Spleen (tissue), 11 donors: ENCODE measurements at regions not wholly inside any gene's neighbourhood (a gene's known extent, or its start where the extent isn't known, plus 50 kb on each side); places are given as distances from the start of the nearest gene placed in this dataset.

Experiments used
- DNase-seq: peaks from one replicate; pipeline ENCODE4 v3.0.0-alpha.2; 2020
- H3K27ac ChIP-seq, 8 donors: fragments of 200-600 bp; sonication (generic) in 7 of 8; 1 replicate in 4 of 8; 2 replicates in 4 of 8; pipeline versions ENCODE4 v1.5.0 to v1.8.0; 2016 to 2021; ENCODE audit warnings: inconsistent platforms in 4 of 8, mild to moderate bottlenecking in 4 of 8, moderate library complexity in 1 of 8
- H3K27me3 ChIP-seq, 7 donors: fragments of 200-600 bp; sonication (generic) in 6 of 7; replicated peaks in 1 of 7; 1 replicate in 4 of 7; 2 replicates in 3 of 7; pipeline versions ENCODE4 v1.5.0 to v1.8.0; 2016 to 2021; ENCODE audit warnings: inconsistent platforms in 3 of 7, mild to moderate bottlenecking in 1 of 7
- H3K36me3 ChIP-seq, 6 donors: fragments of 200-600 bp; sonication (generic) in 5 of 6; 1 replicate in 4 of 6; 2 replicates in 2 of 6; pipeline versions ENCODE4 v1.5.0 to v1.8.0; 2016 to 2021; ENCODE audit warnings: inconsistent platforms in 2 of 6
- H3K4me1 ChIP-seq, 6 donors: fragments of 200-600 bp; sonication (generic) in 5 of 6; 1 replicate in 3 of 6; 2 replicates in 3 of 6; pipeline versions ENCODE4 v1.5.0 to v1.8.0; 2016 to 2021; ENCODE audit warnings: inconsistent platforms in 3 of 6
- H3K4me3 ChIP-seq, 8 donors: fragments of 200-600 bp; sonication (generic) in 7 of 8; 1 replicate in 4 of 8; 2 replicates in 4 of 8; pipeline versions ENCODE4 v1.5.0 to v1.8.0; 2016 to 2021; ENCODE audit warnings: inconsistent platforms in 4 of 8, mild to moderate bottlenecking in 4 of 8, moderate library complexity in 2 of 8
- H3K9me3 ChIP-seq, 8 donors: fragments of 200-600 bp; sonication (generic) in 7 of 8; 1 replicate in 4 of 8; 2 replicates in 4 of 8; pipeline versions ENCODE4 v1.5.0 to v1.8.0; 2016 to 2021; ENCODE audit warnings: inconsistent platforms in 4 of 8
- POLR2A ChIP-seq, 3 donors: fragments of 450-650 bp; IDR thresholded peaks; one replicate each; pipeline ENCODE4 v1.5.1; 2017; ENCODE audit warnings: antibody characterized with exemption in 3 of 3, mild to moderate bottlenecking in 1 of 3
- POLR2AphosphoS5 ChIP-seq, 3 donors: sonication (generic); formaldehyde crosslinking; IDR thresholded peaks; one replicate each; pipeline ENCODE4 v1.5.1; 2017; ENCODE audit warnings: antibody characterized with exemption in 3 of 3
- WGBS, 5 donors: extraction: QIAGEN DNeasy Blood & Tissue Kit in 3 of 5; methylation state at CpG; one replicate each; pipeline versions ENCODE4 v1.1.5 to v1.1.7; 2013 to 2018; 5-methylcytosine and 5-hydroxymethylcytosine counted together
- intact Hi-C: fragments of 100-400 bp; cut with DNase I; formaldehyde crosslinking; loops from one replicate; pipeline ENCODE4 v1.15.0; 2023; ENCODE audit warnings: low total_unique reads
- TF ChIP-seq, protein P1 (sequence below), 11 experiments: fragments of 200-600 bp in 7 of 11; fragments of 450-650 bp in 4 of 11; sonication (generic) in 4 of 11; IDR thresholded peaks in 8 of 11; conservative IDR thresholded peaks in 3 of 11; 1 replicate in 7 of 11; 2 replicates in 4 of 11; pipeline versions ENCODE4 v1.4.0 to v1.8.0; 2016 to 2021; ENCODE audit warnings: antibody characterized with exemption in 11 of 11, inconsistent platforms in 4 of 11, mild to moderate bottlenecking in 1 of 11
- donor health status: healthy with polysubstance abuse.
- donor health status: DM: no; HTN: no; CAD: no; lungs with moderate emphysema.
- donor health status: DM: no; HTN: no; CAD: no.
- donor health status: Bipolar disorder and iron deficiency.
- donor health status: healthy.
- donor health status: DM: no; HTN: no; CAD: no.
- donor health status: DM: yes; HTN: yes; CAD: no.

DNA sequence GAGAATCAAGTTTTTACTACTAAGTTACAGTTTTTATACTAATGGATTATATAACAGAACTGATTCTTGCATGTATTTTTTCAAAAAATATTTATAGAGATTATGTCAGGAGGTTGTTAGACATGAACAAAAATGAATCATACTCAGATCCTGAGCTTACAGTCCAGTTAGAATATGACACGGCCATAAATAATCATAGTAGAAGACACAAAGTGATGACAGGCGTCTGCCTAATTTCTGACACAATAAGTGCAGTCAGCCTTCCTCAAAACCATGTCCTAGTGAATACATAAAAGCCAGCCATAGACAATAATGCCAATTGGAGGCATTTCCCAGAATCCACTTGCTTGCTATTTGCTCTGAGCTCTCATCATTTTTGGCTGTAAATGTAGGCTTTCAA is 81.7 kb upstream of the POU1F1 start:
- Histone ChIP-seq H3K9me3 (no peaks in the 10 kb centered on the region), H3K27me3 (no peaks in the 10 kb centered on the region), H3K36me3 (no peaks in the 10 kb centered on the region), H3K4me1 (no peaks in the 10 kb centered on the region), H3K4me3 (no peak overlapping the region), H3K27ac (no peak overlapping the region)
- intact Hi-C loops = no loop called here
- no peak for DNase-seq
- WGBS, 5 donors = 76 to 91% (median 80%) methylated on average over 2 of the region's 2 CpGs
- TF ChIP-seq POLR2A (IDR thresholded peaks at IDR 0.05) = no peak
- TF ChIP-seq POLR2AphosphoS5 (IDR thresholded peaks at IDR 0.05) = no peak
- TF ChIP-seq, protein P1, sequence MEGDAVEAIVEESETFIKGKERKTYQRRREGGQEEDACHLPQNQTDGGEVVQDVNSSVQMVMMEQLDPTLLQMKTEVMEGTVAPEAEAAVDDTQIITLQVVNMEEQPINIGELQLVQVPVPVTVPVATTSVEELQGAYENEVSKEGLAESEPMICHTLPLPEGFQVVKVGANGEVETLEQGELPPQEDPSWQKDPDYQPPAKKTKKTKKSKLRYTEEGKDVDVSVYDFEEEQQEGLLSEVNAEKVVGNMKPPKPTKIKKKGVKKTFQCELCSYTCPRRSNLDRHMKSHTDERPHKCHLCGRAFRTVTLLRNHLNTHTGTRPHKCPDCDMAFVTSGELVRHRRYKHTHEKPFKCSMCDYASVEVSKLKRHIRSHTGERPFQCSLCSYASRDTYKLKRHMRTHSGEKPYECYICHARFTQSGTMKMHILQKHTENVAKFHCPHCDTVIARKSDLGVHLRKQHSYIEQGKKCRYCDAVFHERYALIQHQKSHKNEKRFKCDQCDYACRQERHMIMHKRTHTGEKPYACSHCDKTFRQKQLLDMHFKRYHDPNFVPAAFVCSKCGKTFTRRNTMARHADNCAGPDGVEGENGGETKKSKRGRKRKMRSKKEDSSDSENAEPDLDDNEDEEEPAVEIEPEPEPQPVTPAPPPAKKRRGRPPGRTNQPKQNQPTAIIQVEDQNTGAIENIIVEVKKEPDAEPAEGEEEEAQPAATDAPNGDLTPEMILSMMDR (IDR thresholded peaks at IDR 0.05 in 8 of 11, conservative IDR thresholded peaks at IDR 0.05 in 3 of 11) = no peak

DNA sequence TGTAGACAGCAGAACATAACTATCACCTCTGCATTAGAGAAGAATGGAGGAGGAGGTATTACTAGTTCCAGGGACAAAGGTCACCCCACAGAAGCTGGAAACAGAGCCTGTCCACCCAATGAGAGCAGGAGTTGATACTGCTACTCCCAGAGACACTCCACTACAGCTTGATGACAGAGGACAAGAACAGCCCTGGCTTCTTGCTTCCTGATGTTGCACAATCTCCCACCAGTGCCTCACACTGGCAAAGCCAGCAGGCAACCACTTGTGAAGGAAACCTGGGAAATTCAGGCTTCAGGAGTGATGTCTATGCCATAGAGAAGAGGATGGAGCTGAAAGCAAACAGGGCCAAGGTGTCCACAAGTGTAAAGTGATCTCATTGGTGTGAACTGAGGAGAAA is 78.0 kb upstream of the POU1F1 start:
- Histone ChIP-seq H3K4me3 (no peak overlapping the region), H3K9me3 (no peaks in the 10 kb centered on the region), H3K27me3 (no peaks in the 10 kb centered on the region), H3K27ac (no peak overlapping the region), H3K36me3 (no peaks in the 10 kb centered on the region), H3K4me1 (peaks cover 0 to 6% (median 0%) of the 10 kb centered on the region in 6 donors)
- TF ChIP-seq, protein P1 (IDR thresholded peaks at IDR 0.05 in 8 of 11, conservative IDR thresholded peaks at IDR 0.05 in 3 of 11) = no peak
- TF ChIP-seq POLR2A (IDR thresholded peaks at IDR 0.05) = no peak
- no peak for TF ChIP-seq POLR2AphosphoS5 (IDR thresholded peaks at IDR 0.05)
- DNase-seq = no peak
- intact Hi-C loops = loop anchor here (5.0 kb wide), 1 partner anchor 648 kb away; no protein-coding TSS in a partner anchor

DNA sequence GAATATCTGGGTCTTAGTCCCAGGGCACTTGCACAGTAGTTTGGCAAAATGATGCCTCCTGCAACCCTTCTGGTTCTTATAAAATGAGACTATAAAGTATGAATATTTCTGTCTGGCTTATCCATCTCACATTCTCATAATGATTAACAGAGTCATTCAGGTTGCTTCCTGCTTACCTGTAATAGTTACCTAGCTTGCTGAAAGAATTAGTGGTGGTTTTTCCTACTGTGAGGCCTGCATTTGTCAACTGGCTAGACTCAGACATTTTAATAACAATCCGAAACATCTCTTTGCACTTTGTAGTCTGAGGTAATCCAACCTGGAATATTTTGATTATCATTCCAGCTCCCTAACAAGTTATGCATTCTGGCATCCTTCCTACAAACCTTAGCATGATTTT is 75.6 kb upstream of the POU1F1 start:
- Histone ChIP-seq H3K4me1 (peaks cover 0 to 6% (median 0%) of the 10 kb centered on the region in 6 donors), H3K9me3 (no peaks in the 10 kb centered on the region), H3K36me3 (no peaks in the 10 kb centered on the region), H3K27me3 (no peaks in the 10 kb centered on the region), H3K27ac (no peak overlapping the region), H3K4me3 (no peak overlapping the region)
- intact Hi-C loops = loop anchor here (5.0 kb wide), 1 partner anchor 650 kb away; no protein-coding TSS in a partner anchor
- TF ChIP-seq POLR2AphosphoS5 (IDR thresholded peaks at IDR 0.05) (no peak), POLR2A (IDR thresholded peaks at IDR 0.05) (no peak)
- TF ChIP-seq, protein P1 (IDR thresholded peaks at IDR 0.05 in 8 of 11, conservative IDR thresholded peaks at IDR 0.05 in 3 of 11) = no peak
- 75 to 97% (median 92%) methylated on average over 1 of the region's 1 CpG for WGBS, 5 donors
- DNase-seq = no peak

DNA sequence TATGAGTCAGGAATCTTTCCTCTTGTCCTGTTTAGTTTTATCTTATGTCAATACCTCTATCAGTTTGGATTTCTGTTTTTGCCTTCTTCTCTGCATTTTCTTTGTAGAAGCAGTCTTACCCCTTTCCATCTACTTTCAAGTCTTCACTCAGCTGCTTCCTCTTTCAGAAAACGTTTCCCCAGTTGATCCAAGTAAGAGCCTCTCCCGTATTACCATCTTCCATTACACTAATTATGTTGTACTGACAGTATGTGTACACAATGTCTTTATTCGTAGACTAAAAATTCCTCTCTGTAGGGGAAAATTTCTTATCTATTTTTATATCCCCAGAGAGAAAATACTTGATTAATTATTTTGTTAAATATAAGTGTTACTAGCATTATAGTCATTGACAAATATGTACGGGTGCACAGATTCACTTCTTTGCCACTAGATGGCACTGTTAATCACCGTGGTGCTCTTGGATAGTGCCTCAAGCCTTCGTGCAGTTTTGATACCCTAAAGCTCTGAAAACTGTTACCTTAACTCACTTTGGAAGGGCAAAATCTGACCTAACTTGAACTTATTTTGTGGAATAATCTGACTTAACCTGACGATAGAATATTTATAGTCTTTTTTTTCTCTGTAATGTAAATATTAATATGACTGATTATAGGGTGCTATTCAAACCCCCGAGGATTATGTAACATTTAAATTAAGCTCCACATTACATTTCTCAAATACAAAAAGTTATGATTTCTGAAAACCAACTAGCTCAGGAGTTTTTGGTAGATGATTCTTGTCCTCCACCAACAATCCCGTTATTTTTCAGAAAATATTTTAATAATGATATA is 74.2 kb upstream of the POU1F1 start:
- no peak for DNase-seq
- WGBS, 5 donors = 20 to 24% (median 23%) methylated on average over 9 of the region's 9 CpGs
- TF ChIP-seq, protein P1 (IDR thresholded peaks at IDR 0.05 in 8 of 11, conservative IDR thresholded peaks at IDR 0.05 in 3 of 11) = peak; percentile 36 to 87 (median 73)
- TF ChIP-seq POLR2AphosphoS5 (IDR thresholded peaks at IDR 0.05) (no peak), POLR2A (IDR thresholded peaks at IDR 0.05) (no peak)
- Histone ChIP-seq H3K4me3 (no peak overlapping the region), H3K36me3 (no peaks in the 10 kb centered on the region), H3K9me3 (no peaks in the 10 kb centered on the region), H3K27me3 (no peaks in the 10 kb centered on the region), H3K27ac (no peak overlapping the region), H3K4me1 (peaks cover 0 to 6% (median 0%) of the 10 kb centered on the region in 6 donors)
- intact Hi-C loops = loop anchor here (5.0 kb wide), 1 partner anchor 652 kb away; no protein-coding TSS in a partner anchor
